C4-2B (cell line): ENCODE measurements at regions not wholly inside any gene's neighbourhood (a gene's known extent, or its start where the extent isn't known, plus 50 kb on each side); places are given as distances from the start of the nearest gene placed in this dataset.

Source experiments
- CTCF ChIP-seq: fragments of 450-650 bp; conservative IDR thresholded peaks from 2 replicates; pipeline ENCODE4 v1.5.1; 2017; ENCODE audit warnings: mild to moderate bottlenecking
- ZFX ChIP-seq: fragments of 450-650 bp; IDR thresholded peaks from 2 replicates; pipeline ENCODE4 v1.6.1; 2017

- TF ChIP-seq CTCF (no peak), ZFX (no peak)
These were observed 938.9 kb upstream of the ADGRL4 start for GRCh38 chr1:79945391-79945790.
